TTC549 (cell line): ENCODE measurements at regions not wholly inside any gene's neighbourhood (a gene's known extent, or its start where the extent isn't known, plus 50 kb on each side); places are given as distances from the start of the nearest gene placed in this dataset.

Source experiments
- FAIRE-seq: peaks from 2 replicates; lab custom pipeline; 2012; peaks lifted over from hg19 to GRCh38; lab: Jason Lieb, UNC

GRCh38 chr16:85188822-85189672, 76.8 kb upstream of the CIBAR2 start:
- FAIRE-seq = no peak

GRCh38 chr16:85190572-85190971, 78.3 kb upstream of the CIBAR2 start:
- FAIRE-seq = no peak

GRCh38 chr16:85191341-85191965, 79.2 kb upstream of the CIBAR2 start:
- no peak for FAIRE-seq

- no peak for FAIRE-seq
Observed at GRCh38 chr16:85192238-85193114, 80.2 kb upstream of the CIBAR2 start.

- FAIRE-seq = no peak
Observed at GRCh38 chr16:85193115-85193493, 80.8 kb upstream of the CIBAR2 start.

- no peak for FAIRE-seq
Observed at GRCh38 chr16:85193876-85194275, 81.6 kb upstream of the CIBAR2 start.

- no peak for FAIRE-seq
Observed at GRCh38 chr16:85194307-85195270, 82.3 kb upstream of the CIBAR2 start.

- FAIRE-seq = no peak
Observed at GRCh38 chr16:85195271-85195647, 83.0 kb upstream of the CIBAR2 start.

GRCh38 chr16:85195900-85196772, 83.9 kb upstream of the CIBAR2 start:
- no peak for FAIRE-seq

GRCh38 chr16:85196976-85197375, 84.7 kb upstream of the CIBAR2 start:
- FAIRE-seq = no peak

GRCh38 chr16:85197611-85198566, 85.6 kb upstream of the CIBAR2 start:
- no peak for FAIRE-seq

GRCh38 chr16:85199069-85199725, 86.9 kb upstream of the CIBAR2 start:
- FAIRE-seq = no peak

GRCh38 chr16:85199880-85200279, 87.6 kb upstream of the CIBAR2 start:
- no peak for FAIRE-seq

GRCh38 chr16:85200471-85201278, 88.4 kb upstream of the CIBAR2 start:
- FAIRE-seq = no peak

GRCh38 chr16:85201574-85201973, 89.3 kb upstream of the CIBAR2 start:
- no peak for FAIRE-seq

GRCh38 chr16:85202051-85202601, 89.9 kb upstream of the CIBAR2 start:
- no peak for FAIRE-seq

GRCh38 chr16:85202631-85203461, 90.6 kb upstream of the CIBAR2 start:
- no peak for FAIRE-seq
